Astrocyte (in vitro differentiated cells and primary cell): ENCODE measurements at regions not wholly inside any gene's neighbourhood (a gene's known extent, or its start where the extent isn't known, plus 50 kb on each side); places are given as distances from the start of the nearest gene placed in this dataset.

Experiments
- DNase-seq: peaks from one replicate; pipeline ENCODE4 v3.0.0-alpha.2; 2010; ENCODE audit warnings: low read depth
- FAIRE-seq: peaks from 2 replicates; lab custom pipeline; 2011; peaks lifted over from hg19 to GRCh38; lab: Jason Lieb, UNC
- H2AFZ ChIP-seq: 2 replicates; pipeline ENCODE4 v1.6.0; 2012; ENCODE audit warnings: low read depth, low read length, inconsistent platforms
- H3K27ac ChIP-seq: 2 replicates; pipeline ENCODE4 v1.5.1; 2011; ENCODE audit warnings: low read depth, low read length, inconsistent platforms
- H3K27me3 ChIP-seq: 2 replicates; pipeline ENCODE4 v1.6.0; 2011; ENCODE audit warnings: low read length, inconsistent platforms; ENCODE audit not compliant: insufficient read depth
- H3K36me3 ChIP-seq: 2 replicates; pipeline ENCODE4 v1.5.1; 2011; ENCODE audit warnings: low read length, inconsistent platforms; ENCODE audit not compliant: insufficient read depth
- H3K4me1 ChIP-seq: 2 replicates; pipeline ENCODE4 v1.5.1; 2011; ENCODE audit warnings: low read length, inconsistent platforms; ENCODE audit not compliant: insufficient read depth
- H3K4me2 ChIP-seq: 2 replicates; pipeline ENCODE4 v1.6.0; 2012; ENCODE audit warnings: low read length, inconsistent platforms
- H3K4me3 ChIP-seq: 2 replicates; pipeline ENCODE4 v1.5.1; 2011; ENCODE audit warnings: low read depth, mild to moderate bottlenecking, low read length, inconsistent platforms; ENCODE audit not compliant: insufficient read depth
- H3K79me2 ChIP-seq: 2 replicates; pipeline ENCODE4 v1.6.0; 2012; ENCODE audit warnings: mild to moderate bottlenecking, low read length, inconsistent platforms; ENCODE audit not compliant: insufficient read depth
- H3K9ac ChIP-seq: 2 replicates; pipeline ENCODE4 v1.6.0; 2012; ENCODE audit warnings: mild to moderate bottlenecking, low read length, inconsistent platforms
- H3K9me3 ChIP-seq: 2 replicates; pipeline ENCODE4 v1.5.1; 2012; ENCODE audit warnings: low read depth, mild to moderate bottlenecking, low read length, inconsistent platforms; ENCODE audit not compliant: insufficient read depth
- H4K20me1 ChIP-seq: 2 replicates; pipeline ENCODE4 v1.6.0; 2012; ENCODE audit warnings: low read length, inconsistent platforms; ENCODE audit not compliant: insufficient read depth
- H3K27ac Mint-ChIP-seq: one replicate; pipeline ENCODE4 v1.8.0; 2021; ENCODE audit warnings: mild to moderate bottlenecking, mixed read lengths; ENCODE audit not compliant: unreplicated experiment
- H3K27me3 Mint-ChIP-seq: one replicate; pipeline ENCODE4 v1.8.0; 2021; ENCODE audit warnings: low read depth, mixed read lengths; ENCODE audit not compliant: unreplicated experiment
- H3K36me3 Mint-ChIP-seq: one replicate; pipeline ENCODE4 v1.8.0; 2021; ENCODE audit warnings: low read depth, mixed read lengths; ENCODE audit not compliant: unreplicated experiment
- H3K4me1 Mint-ChIP-seq: one replicate; pipeline ENCODE4 v1.8.0; 2021; ENCODE audit warnings: low read depth, mixed read lengths; ENCODE audit not compliant: unreplicated experiment
- H3K4me3 Mint-ChIP-seq: one replicate; pipeline ENCODE4 v1.8.0; 2021; ENCODE audit warnings: mild to moderate bottlenecking, moderate library complexity, mixed read lengths; ENCODE audit not compliant: unreplicated experiment
- H3K9me3 Mint-ChIP-seq: one replicate; pipeline ENCODE4 v1.8.0; 2021; ENCODE audit warnings: mild to moderate bottlenecking, mixed read lengths; ENCODE audit not compliant: unreplicated experiment
- EZH2 ChIP-seq: IDR thresholded peaks from 2 replicates; pipeline ENCODE4 v1.6.1; 2012; ENCODE audit warnings: mild to moderate bottlenecking, low read length, inconsistent platforms; ENCODE audit not compliant: insufficient read depth
- TF ChIP-seq, protein P1 (sequence below): IDR thresholded peaks from 2 replicates; pipeline ENCODE4 v1.5.1; 2011; ENCODE audit warnings: low read depth, mild to moderate bottlenecking, inconsistent platforms, low read length, moderate library complexity; ENCODE audit not compliant: insufficient read depth

DNA sequence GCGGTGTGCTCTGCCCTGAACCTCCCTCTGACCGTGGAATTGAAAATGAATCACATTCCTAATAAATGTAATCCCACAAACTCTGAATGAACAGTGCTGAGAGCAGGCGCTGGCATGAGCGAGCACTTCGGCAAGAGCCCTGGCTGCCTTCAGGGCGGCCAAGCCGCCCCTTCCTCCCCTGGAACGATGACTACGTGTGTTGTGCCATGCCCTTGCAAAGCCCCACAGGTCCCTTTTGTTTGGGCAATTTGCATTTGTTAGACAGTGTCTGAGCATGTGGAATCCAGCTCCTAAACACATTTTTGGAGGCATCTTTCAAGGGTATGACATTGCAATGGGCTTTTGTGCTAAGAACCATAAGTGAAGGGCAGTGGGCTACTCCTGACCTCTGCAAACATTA lies 95.6 kb upstream of the MKI67 start:
- H3K4me1 Mint-ChIP-seq: no peaks in the 10 kb centered on the region
- Histone ChIP-seq H3K27me3 (no peaks in the 10 kb centered on the region), H4K20me1 (no peaks in the 10 kb centered on the region), H3K79me2 (no peaks in the 10 kb centered on the region), H3K36me3 (no peaks in the 10 kb centered on the region), H3K4me2 (no peak overlapping the region), H3K27ac (no peak overlapping the region), H3K4me1 (no peaks in the 10 kb centered on the region), H3K4me3 (no peak overlapping the region), H3K9me3 (no peaks in the 10 kb centered on the region), H3K9ac (no peak overlapping the region), H2AFZ (no peak overlapping the region)
- DNase-seq: no peak
- H3K9me3 Mint-ChIP-seq: no peaks in the 10 kb centered on the region
- TF ChIP-seq, protein P1, sequence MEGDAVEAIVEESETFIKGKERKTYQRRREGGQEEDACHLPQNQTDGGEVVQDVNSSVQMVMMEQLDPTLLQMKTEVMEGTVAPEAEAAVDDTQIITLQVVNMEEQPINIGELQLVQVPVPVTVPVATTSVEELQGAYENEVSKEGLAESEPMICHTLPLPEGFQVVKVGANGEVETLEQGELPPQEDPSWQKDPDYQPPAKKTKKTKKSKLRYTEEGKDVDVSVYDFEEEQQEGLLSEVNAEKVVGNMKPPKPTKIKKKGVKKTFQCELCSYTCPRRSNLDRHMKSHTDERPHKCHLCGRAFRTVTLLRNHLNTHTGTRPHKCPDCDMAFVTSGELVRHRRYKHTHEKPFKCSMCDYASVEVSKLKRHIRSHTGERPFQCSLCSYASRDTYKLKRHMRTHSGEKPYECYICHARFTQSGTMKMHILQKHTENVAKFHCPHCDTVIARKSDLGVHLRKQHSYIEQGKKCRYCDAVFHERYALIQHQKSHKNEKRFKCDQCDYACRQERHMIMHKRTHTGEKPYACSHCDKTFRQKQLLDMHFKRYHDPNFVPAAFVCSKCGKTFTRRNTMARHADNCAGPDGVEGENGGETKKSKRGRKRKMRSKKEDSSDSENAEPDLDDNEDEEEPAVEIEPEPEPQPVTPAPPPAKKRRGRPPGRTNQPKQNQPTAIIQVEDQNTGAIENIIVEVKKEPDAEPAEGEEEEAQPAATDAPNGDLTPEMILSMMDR: no peak
- no peak for TF ChIP-seq EZH2
- H3K36me3 Mint-ChIP-seq: no peaks in the 10 kb centered on the region
- no peak for FAIRE-seq
- peaks cover 22% of the 10 kb centered on the region for H3K27me3 Mint-ChIP-seq
- H3K4me3 Mint-ChIP-seq: no peak overlapping the region
- no peak overlapping the region for H3K27ac Mint-ChIP-seq

DNA sequence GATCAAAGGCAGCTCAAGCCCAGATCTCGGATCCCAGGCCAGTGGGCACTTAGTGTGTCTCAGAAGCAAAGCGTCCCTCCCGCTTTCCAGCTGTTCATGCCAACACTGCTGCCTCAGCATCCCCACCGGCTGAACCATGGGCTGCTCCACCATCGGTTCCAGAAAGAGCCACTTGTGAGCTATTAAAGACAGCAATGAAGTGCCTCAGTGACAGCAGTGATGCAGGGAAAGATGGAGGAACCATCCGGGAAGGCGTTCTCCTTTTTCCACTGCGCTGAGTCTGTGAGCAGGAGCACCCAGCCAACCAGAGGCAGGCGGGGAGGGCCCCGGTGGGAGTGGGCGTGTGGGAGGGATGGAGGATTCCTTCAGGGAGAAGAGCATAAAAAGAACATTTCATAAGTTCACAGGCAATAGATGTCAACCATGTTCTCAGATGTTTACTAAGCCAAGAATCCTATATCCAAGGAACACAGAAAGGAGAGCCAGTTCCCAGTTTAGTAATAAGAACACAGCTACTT lies 96.2 kb upstream of the MKI67 start:
- DNase-seq (no peak), FAIRE-seq (no peak)
- Histone ChIP-seq H3K9me3 (no peaks in the 10 kb centered on the region), H4K20me1 (no peaks in the 10 kb centered on the region), H3K4me2 (no peak overlapping the region), H3K4me1 (no peaks in the 10 kb centered on the region), H3K36me3 (no peaks in the 10 kb centered on the region), H3K27me3 (no peaks in the 10 kb centered on the region), H3K79me2 (no peaks in the 10 kb centered on the region), H3K27ac (no peak overlapping the region), H3K9ac (no peak overlapping the region), H3K4me3 (no peak overlapping the region), H2AFZ (no peak overlapping the region)
- Mint-ChIP-seq H3K4me1 (no peaks in the 10 kb centered on the region), H3K27ac (no peak overlapping the region), H3K27me3 (peaks cover 27% of the 10 kb centered on the region), H3K9me3 (no peaks in the 10 kb centered on the region), H3K36me3 (no peaks in the 10 kb centered on the region), H3K4me3 (no peak overlapping the region)
- TF ChIP-seq, protein P1: no peak
- no peak for TF ChIP-seq EZH2

DNA sequence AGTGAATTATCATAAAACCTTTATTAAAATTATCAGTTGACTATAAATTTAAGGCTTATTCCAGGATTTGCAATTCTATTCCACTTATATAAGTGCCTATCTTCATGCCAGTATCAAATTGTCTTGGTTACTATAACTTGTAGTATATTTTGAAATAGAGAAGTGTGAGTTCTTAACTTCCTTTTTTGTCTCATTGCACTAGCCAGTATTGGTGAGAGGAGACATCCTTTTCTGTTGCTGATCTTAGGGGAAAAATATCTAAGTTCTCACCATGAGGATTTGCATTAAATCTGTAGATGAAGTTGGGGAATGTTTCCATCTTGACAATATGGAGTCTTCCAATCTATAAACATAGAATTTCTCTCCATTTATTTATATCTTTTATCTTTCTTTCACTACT lies 104.2 kb upstream of the MKI67 start:
- Mint-ChIP-seq H3K36me3 (no peaks in the 10 kb centered on the region), H3K9me3 (peaks cover 10% of the 10 kb centered on the region), H3K4me1 (no peaks in the 10 kb centered on the region), H3K27ac (no peak overlapping the region), H3K4me3 (no peak overlapping the region), H3K27me3 (peaks cover 27% of the 10 kb centered on the region)
- Histone ChIP-seq H3K27ac (no peak overlapping the region), H3K27me3 (no peaks in the 10 kb centered on the region), H3K9ac (no peak overlapping the region), H3K79me2 (no peaks in the 10 kb centered on the region), H3K4me1 (no peaks in the 10 kb centered on the region), H3K36me3 (no peaks in the 10 kb centered on the region), H3K9me3 (peaks cover 2% of the 10 kb centered on the region), H2AFZ (no peak overlapping the region), H3K4me3 (no peak overlapping the region), H3K4me2 (no peak overlapping the region), H4K20me1 (no peaks in the 10 kb centered on the region)
- DNase-seq (no peak), FAIRE-seq (no peak)
- TF ChIP-seq, protein P1: no peak
- TF ChIP-seq EZH2: no peak
